RPMI7951 (cell line): ENCODE measurements at regions not wholly inside any gene's neighbourhood (a gene's known extent, or its start where the extent isn't known, plus 50 kb on each side); places are given as distances from the start of the nearest gene placed in this dataset.

Source experiments
- DNase-seq: peaks from one replicate; pipeline ENCODE4 v3.0.0-alpha.2; 2012; ENCODE audit warnings: low read depth

- no peak for DNase-seq
Measured at GRCh38 chr10:132135053-132135872, 51.5 kb upstream of the DPYSL4 start.

- DNase-seq, result no peak
Measured at GRCh38 chr10:132136097-132136521, 50.6 kb upstream of the DPYSL4 start.

GRCh38 chr10:132136689-132137088 is 50.1 kb upstream of the DPYSL4 start:
- DNase-seq, result no peak
